Muscle of leg (tissue), 3 donors: ENCODE measurements at regions not wholly inside any gene's neighbourhood (a gene's known extent, or its start where the extent isn't known, plus 50 kb on each side); places are given as distances from the start of the nearest gene placed in this dataset.

ENCODE experiments used
- DNase-seq: peaks from one replicate; pipeline ENCODE4 v3.0.0; 2013
- H3K27ac ChIP-seq: one replicate; pipeline ENCODE4 v1.5.1; 2013; ENCODE audit warnings: mild to moderate bottlenecking, low read length, control low read depth
- H3K27me3 ChIP-seq: one replicate; pipeline ENCODE4 v1.6.1; 2013; ENCODE audit warnings: low read length; ENCODE audit not compliant: control insufficient read depth, insufficient read depth
- H3K36me3 ChIP-seq: one replicate; pipeline ENCODE4 v1.6.1; 2013; ENCODE audit warnings: low read length; ENCODE audit not compliant: control insufficient read depth, insufficient read depth
- H3K4me1 ChIP-seq: one replicate; pipeline ENCODE4 v1.6.1; 2013; ENCODE audit warnings: low read length; ENCODE audit not compliant: control insufficient read depth, insufficient read depth
- H3K4me3 ChIP-seq: one replicate; pipeline ENCODE4 v1.5.1; 2013; ENCODE audit warnings: low read length, control low read depth
- H3K9me3 ChIP-seq: replicated peaks from 2 replicates; pipeline ENCODE4 v1.6.1; 2013; ENCODE audit warnings: low read depth, low read length; ENCODE audit not compliant: control insufficient read depth
- WGBS: methylation state at CpG from one replicate; pipeline ENCODE4 v1.1.5; 2013; ENCODE audit warnings: missing lambda C conversion rate; ENCODE audit not compliant: insufficient coverage; 5-methylcytosine and 5-hydroxymethylcytosine counted together

DNA sequence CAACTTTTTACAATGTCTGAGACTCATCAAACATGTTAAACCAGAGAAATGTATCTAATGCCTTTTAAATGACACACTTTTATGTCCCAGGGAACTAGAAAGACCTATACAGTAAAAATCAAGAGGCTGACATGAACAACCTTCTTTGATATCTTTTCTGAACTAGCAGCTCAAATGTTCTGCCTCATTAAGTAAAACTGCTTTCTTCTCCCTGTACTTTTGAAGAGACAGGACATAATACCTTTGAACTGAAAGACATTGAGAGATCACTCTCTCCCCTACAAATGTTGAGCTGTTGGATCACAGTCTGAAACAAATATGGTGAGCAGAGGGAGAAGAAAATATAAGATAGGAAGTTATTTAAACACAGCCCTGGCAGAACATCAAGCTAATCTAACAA is 123.0 kb downstream of the FAM181B start:
- Histone ChIP-seq H3K27me3 (no peaks in the 10 kb centered on the region), H3K36me3 (no peaks in the 10 kb centered on the region), H3K9me3 (no peaks in the 10 kb centered on the region), H3K4me1 (no peaks in the 10 kb centered on the region), H3K4me3 (no peak overlapping the region), H3K27ac (no peak overlapping the region)
- no peak for DNase-seq

DNA sequence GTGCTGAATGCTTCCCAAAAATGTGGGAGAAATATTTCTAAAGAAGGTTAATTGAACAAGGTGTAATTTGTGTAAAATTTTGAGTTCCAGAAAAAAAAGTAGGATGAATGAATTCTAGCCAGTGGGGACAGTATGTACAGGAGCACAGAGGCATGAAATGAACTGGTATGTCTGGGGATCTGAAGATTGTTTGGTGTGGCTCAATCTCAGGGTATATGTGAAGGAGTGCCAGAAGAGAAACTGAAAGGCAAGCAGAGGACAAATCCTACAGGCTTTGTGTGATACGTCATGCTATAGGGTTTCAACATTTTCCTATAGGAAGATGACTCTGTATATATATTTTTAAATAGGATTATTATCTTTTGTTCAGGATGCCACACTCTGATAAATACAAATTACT is 126.9 kb downstream of the FAM181B start:
- Histone ChIP-seq H3K27me3 (no peaks in the 10 kb centered on the region), H3K4me3 (no peak overlapping the region), H3K27ac (no peak overlapping the region), H3K4me1 (no peaks in the 10 kb centered on the region), H3K9me3 (no peaks in the 10 kb centered on the region), H3K36me3 (no peaks in the 10 kb centered on the region)
- DNase-seq, result no peak
- no CpG with 5 or more reads among the region's 1 CpG for WGBS

DNA sequence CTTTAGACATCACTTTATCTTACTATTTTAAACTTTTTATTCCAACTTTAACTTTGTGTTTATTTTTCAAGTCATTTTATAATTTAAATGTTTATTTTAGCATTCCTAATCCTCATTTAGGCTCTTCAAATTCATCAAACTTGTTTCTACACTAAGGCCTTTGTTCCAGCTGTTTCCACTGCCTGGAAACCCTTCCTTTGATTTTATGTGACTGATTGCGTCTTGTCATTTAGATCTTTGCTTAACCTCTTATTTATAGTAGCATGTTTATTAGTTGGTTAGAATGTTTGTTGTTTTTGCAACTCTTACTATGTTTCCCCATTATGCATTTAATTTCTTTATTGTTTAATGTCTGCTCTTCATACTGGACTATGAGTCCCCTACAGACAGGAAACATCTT is 132.0 kb downstream of the FAM181B start:
- Histone ChIP-seq H3K36me3 (no peaks in the 10 kb centered on the region), H3K4me3 (no peak overlapping the region), H3K4me1 (no peaks in the 10 kb centered on the region), H3K27me3 (no peaks in the 10 kb centered on the region), H3K9me3 (no peaks in the 10 kb centered on the region), H3K27ac (no peak overlapping the region)
- DNase-seq, result no peak
- no CpG with 5 or more reads among the region's 1 CpG for WGBS

DNA sequence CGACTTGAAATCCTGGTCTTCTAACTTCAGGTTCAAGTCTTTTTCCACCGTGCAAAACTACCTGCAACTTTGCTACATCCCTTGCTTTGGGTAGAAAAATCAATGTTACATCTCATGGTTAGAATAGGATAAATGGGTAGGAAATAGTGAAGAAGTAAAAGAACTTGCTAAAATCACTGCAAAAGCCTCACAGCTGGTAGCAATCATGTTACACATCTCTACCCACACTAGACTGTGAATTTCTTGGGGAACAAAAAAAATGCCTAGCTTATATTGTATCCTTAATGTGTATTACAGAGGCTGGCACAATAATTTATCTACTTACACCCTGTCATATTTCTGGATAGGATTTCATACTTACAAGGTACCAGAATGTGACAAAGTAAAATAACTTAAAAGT is 133.8 kb downstream of the FAM181B start:
- WGBS, result 80% methylated on average over 1 of the region's 2 CpGs
- Histone ChIP-seq H3K4me3 (no peak overlapping the region), H3K27me3 (no peaks in the 10 kb centered on the region), H3K36me3 (no peaks in the 10 kb centered on the region), H3K27ac (no peak overlapping the region), H3K4me1 (no peaks in the 10 kb centered on the region), H3K9me3 (no peaks in the 10 kb centered on the region)
- DNase-seq, result no peak

DNA sequence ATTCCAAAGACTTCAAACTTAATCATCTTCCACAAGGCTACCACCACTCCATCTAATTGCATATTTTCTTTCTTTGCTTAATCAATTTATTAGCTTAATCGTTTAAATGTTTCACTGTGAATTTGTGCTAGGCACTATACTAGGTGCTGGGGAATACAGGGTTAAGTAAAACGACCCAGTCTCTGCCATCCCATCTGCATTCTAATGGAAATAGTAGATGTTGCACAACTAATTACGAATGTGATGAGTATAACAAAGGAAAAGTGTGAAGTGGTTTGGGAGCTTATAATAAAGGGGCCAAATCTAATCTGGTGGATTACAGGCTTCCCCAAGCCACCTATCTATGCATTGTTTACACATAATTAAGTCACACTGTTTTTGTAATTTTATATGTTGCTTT is 147.1 kb downstream of the FAM181B start:
- no peak for DNase-seq
- Histone ChIP-seq H3K27ac (no peak overlapping the region), H3K36me3 (no peaks in the 10 kb centered on the region), H3K4me1 (no peaks in the 10 kb centered on the region), H3K9me3 (no peaks in the 10 kb centered on the region), H3K27me3 (no peaks in the 10 kb centered on the region), H3K4me3 (no peak overlapping the region)
- WGBS, result no CpG with 5 or more reads among the region's 3 CpGs

DNA sequence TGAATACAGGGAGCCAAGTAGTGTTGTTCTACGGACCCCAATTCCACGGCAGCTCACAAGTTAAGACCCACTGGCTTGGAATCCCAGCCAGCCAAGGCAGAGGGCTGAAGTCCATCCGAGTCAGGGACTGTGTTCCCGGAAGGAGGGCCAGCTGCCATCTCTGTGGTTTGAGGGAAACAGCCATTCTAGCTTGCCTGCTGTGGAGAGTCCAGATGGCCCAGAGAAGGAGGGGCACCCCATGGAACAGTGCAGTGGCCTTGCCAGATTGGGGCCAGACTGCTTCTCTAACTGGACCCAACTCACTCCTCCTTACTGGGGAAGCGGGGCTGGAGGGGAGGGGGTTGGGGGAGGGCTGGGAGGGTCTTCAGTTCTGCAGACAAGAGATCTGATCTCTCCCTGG is 156.4 kb downstream of the FAM181B start:
- Histone ChIP-seq H3K4me1 (no peaks in the 10 kb centered on the region), H3K9me3 (no peaks in the 10 kb centered on the region), H3K27me3 (no peaks in the 10 kb centered on the region), H3K4me3 (no peak overlapping the region), H3K36me3 (no peaks in the 10 kb centered on the region), H3K27ac (no peak overlapping the region)
- DNase-seq, result no peak
- 72% methylated on average over 3 of the region's 5 CpGs for WGBS

DNA sequence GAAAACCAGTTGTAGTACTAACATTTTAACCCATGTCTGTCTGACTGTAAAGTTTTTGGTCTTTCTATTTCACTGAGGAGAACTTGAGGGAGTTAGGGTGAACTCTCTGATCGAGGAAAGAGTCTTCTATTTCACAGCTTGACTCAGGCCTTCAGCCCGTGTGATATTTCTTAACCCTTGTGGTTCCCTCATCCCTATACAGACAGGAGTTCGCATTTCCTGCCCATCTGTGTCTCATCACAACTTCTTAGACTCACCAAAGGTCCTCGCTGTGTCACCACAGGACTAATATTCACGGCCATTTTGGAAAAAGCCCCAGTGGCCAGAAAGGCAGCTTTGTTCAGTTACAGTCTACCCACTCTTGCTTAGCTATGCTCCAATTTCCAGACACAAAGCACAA is 172.8 kb downstream of the FAM181B start:
- H3K4me3 ChIP-seq, result no peak overlapping the region
- no peaks in the 10 kb centered on the region for H3K36me3 ChIP-seq
- H3K9me3 ChIP-seq, result no peaks in the 10 kb centered on the region
- whole genome bisulfite sequencing, result 71% methylated on average over 3 of the region's 5 CpGs
- H3K4me1 ChIP-seq, result no peaks in the 10 kb centered on the region
- no peak overlapping the region for H3K27ac ChIP-seq
- no peak for DNase-seq
- no peaks in the 10 kb centered on the region for H3K27me3 ChIP-seq

DNA sequence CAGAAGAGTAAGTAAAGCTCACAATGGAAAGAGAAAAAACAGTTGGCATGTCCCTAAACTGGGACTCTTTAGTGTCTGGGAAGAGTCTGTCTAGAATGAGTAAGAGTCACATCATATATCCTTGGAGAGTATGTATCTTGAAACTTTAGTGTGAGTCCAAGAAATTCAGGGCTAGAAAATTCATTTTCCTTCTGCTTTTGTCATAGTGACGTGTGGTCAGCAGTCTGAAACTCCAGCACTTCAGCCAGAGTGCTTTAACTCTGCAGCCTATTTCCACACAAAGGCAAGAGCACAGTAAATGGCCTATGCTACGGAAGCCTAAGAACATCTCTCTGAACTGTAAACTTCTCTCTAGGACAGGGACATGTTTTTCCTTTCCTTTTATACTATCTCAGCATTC is 174.1 kb downstream of the FAM181B start:
- Histone ChIP-seq H3K27me3 (no peaks in the 10 kb centered on the region), H3K4me1 (no peaks in the 10 kb centered on the region), H3K36me3 (no peaks in the 10 kb centered on the region), H3K4me3 (no peak overlapping the region), H3K9me3 (no peaks in the 10 kb centered on the region), H3K27ac (no peak overlapping the region)
- DNase-seq, result peak; percentile 52
- WGBS, result 36% methylated on average over 2 of the region's 2 CpGs

DNA sequence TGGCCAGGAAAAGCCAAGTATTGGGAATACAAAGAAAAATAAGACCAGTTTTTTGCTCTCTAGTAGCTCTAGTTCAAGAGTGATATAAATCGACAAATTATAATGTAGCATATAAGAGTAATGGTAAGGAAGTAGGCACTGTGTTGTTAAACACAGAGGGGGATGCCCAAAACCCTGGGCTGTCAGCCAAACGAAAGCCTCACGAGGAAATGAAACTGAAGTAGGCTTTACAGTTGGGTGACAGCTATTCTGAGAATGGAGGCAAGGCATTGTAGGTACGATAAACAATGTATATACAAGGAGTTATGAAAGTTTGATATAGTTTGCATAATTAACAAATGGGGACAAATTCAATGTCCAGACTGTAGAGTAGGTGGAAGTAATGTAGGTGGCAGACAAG is 176.4 kb downstream of the FAM181B start:
- H3K4me3 ChIP-seq, result no peak overlapping the region
- DNase-seq, result peak; percentile 27
- H3K27me3 ChIP-seq, result no peaks in the 10 kb centered on the region
- WGBS, result 77% methylated on average over 4 of the region's 4 CpGs
- H3K9me3 ChIP-seq, result no peaks in the 10 kb centered on the region
- H3K4me1 ChIP-seq, result no peaks in the 10 kb centered on the region
- H3K36me3 ChIP-seq, result no peaks in the 10 kb centered on the region
- H3K27ac ChIP-seq, result no peak overlapping the region

DNA sequence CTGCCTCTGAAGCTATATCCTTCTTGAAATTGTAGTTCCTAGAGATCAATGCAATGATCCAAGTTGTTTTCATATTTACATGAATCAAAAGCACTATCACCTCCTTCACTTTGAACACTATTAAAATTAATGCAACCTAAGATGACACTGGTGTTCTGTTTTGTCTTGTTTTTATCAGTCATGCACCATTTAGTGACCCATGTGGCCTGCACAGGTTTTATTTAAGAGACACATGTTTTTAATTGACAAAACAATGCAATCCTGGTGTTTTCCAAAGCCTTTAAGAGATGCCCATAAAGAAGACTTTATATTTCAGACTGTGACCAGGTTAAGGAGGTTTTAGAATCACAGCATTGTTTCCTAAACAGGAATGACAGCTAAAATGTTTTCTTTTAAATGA is 177.5 kb downstream of the FAM181B start:
- H3K4me1 ChIP-seq, result no peaks in the 10 kb centered on the region
- H3K4me3 ChIP-seq, result no peak overlapping the region
- H3K36me3 ChIP-seq, result no peaks in the 10 kb centered on the region
- no peaks in the 10 kb centered on the region for H3K27me3 ChIP-seq
- H3K9me3 ChIP-seq, result no peaks in the 10 kb centered on the region
- H3K27ac ChIP-seq, result no peak overlapping the region
- no peak for DNase-seq

DNA sequence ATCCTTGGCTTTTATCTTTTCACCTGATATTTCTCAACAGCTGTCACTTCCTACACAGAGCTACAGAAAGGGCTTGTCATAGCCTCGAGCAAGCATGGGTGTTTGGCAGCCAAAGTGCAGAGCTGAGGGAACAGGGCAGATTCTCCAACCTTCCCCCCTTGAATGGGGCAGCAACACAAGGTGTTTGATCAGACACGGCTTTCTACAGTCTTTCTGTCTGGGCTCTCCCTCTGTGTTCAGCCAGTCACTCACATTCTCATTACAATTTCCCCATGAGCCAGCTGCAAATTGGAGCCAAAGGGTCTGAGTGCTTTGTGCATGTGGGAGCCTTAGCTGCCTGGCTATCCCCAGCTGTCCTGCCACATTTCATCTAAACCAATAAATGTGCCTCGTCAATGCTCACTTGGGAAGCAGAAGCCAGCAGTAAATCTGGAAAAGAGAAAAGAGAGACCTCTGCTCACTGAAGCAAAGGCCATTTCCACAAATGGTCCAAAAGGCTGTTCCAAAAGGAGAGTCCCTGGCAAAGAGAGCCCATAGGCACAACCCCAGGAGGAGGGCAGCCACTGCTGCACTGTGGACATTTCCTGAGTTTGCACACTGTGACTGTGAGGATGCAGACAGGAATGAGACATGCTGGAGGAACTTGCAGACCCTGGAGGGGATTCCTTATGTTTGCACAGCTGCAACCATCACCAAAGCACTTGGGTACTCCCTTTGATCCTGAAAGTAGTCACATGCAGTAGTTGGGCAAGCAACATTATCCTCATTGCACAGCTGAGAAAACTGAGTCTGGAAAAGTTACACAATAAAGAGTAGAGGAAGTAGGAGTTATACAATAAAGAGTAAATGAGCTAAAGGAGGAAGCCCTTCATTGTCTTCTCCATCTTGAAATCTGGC is 186.8 kb downstream of the FAM181B start:
- DNase-seq, result peak; percentile 23
- Histone ChIP-seq H3K9me3 (no peaks in the 10 kb centered on the region), H3K36me3 (no peaks in the 10 kb centered on the region), H3K27me3 (no peaks in the 10 kb centered on the region), H3K4me1 (peaks cover 7% of the 10 kb centered on the region), H3K27ac (no peak overlapping the region), H3K4me3 (no peak overlapping the region)
- 5% methylated on average over 2 of the region's 3 CpGs for WGBS
